HCT116 (cell line): ENCODE measurements at regions not wholly inside any gene's neighbourhood (a gene's known extent, or its start where the extent isn't known, plus 50 kb on each side); places are given as distances from the start of the nearest gene placed in this dataset.

Experiments
- ATAC-seq: fragments of 200-7000 bp; cut with Tn5 transposase; 2 replicates; pipeline ENCODE4 v1.9.1; 2020; ENCODE audit warnings: mild to moderate bottlenecking, moderate library complexity
- BruUV-seq: library from RNA; stranded (reverse); fragments of 400-500 nt; replicated peaks from 2 replicates; lab custom pipeline; 2021; lab: Mats Ljungman, UMichigan
- CTCF ChIA-PET: fragments of 300-600 bp; sonication (Branson Sonifier 250); formaldehyde crosslinking; loops from one replicate; lab custom pipeline; 2021; ENCODE audit warnings: antibody characterized with exemption; lab: Charles Lee
- POLR2A ChIA-PET: fragments of 300-600, 350-600 bp; sonication (Branson Sonifier 250); formaldehyde crosslinking; loops from one replicate; lab custom pipeline; 2021; ENCODE audit warnings: antibody characterized with exemption; lab: Charles Lee
- RAD21 ChIA-PET, 2 experiments: fragments of 300-600 bp; sonication (Branson Sonifier 250); formaldehyde crosslinking; loops; one replicate each; lab custom pipeline; 2023; ENCODE audit warnings: low total read pairs in 2 of 2; ENCODE audit not compliant: uncharacterized antibody in 2 of 2, unreplicated experiment in 2 of 2, low non-redundant PET in 1 of 2; lab: Charles Lee
- DNase-seq: peaks from one replicate; pipeline ENCODE4 v3.0.0-alpha.2; 2010; ENCODE audit warnings: low read depth, low spot score
- H2AFZ ChIP-seq: fragments of 200-600 bp; shearing (Covaris generic), sonication (generic); 2 replicates; pipeline ENCODE4 v1.6.1; 2017; ENCODE audit warnings: low read depth, mixed run types, mixed read lengths, antibody characterized with exemption, low read length; ENCODE audit not compliant: poor library complexity, severe bottlenecking
- H3K27ac ChIP-seq: 2 replicates; pipeline ENCODE4 v1.5.1; 2012; ENCODE audit warnings: low read depth, low read length
- H3K27me3 ChIP-seq: fragments of 200-600 bp; sonication (generic); 2 replicates; pipeline ENCODE4 v1.6.1; 2016; ENCODE audit warnings: mixed run types, low read length, mixed read lengths; ENCODE audit not compliant: insufficient read depth
- H3K36me3 ChIP-seq, 2 experiments: fragments of 200-500 bp in 1 of 2; fragments of 200-600 bp in 1 of 2; sonication (Bioruptor generic) in 1 of 2; sonication (generic) in 1 of 2; 2 replicates each; pipeline versions ENCODE4 v1.5.1 to v1.6.1; 2014 to 2016; ENCODE audit warnings: low read length in 2 of 2, inconsistent platforms in 1 of 2, mixed read lengths in 1 of 2, mixed run types in 1 of 2; ENCODE audit not compliant: insufficient read depth in 2 of 2, control insufficient read depth in 1 of 2
- H3K4me1 ChIP-seq, 2 experiments: fragments of 200-600 bp in 1 of 2; sonication (generic) in 1 of 2; 2 replicates each; pipeline versions ENCODE4 v1.5.1 to v1.6.1; 2012 to 2017; ENCODE audit warnings: low read length in 2 of 2, inconsistent platforms in 1 of 2, mild to moderate bottlenecking in 1 of 2, mixed read lengths in 1 of 2, mixed run types in 1 of 2, moderate library complexity in 1 of 2; ENCODE audit not compliant: insufficient read depth in 2 of 2, control insufficient read depth in 1 of 2
- H3K4me2 ChIP-seq: fragments of 200-600 bp; sonication (generic); 2 replicates; pipeline ENCODE4 v1.6.1; 2017; ENCODE audit warnings: mixed run types, low read length, mixed read lengths
- H3K4me3 ChIP-seq, 2 experiments: fragments of 200-600 bp in 1 of 2; sonication (generic) in 1 of 2; replicated peaks in 1 of 2; 2 replicates each; pipeline ENCODE4 v1.5.1; 2011 to 2016; ENCODE audit warnings: low read length in 2 of 2, control low read depth in 1 of 2, low read depth in 1 of 2, mild to moderate bottlenecking in 1 of 2, mixed read lengths in 1 of 2, mixed run types in 1 of 2
- H3K79me2 ChIP-seq: fragments of 200-600 bp; sonication (generic); 2 replicates; pipeline ENCODE4 v1.6.1; 2017; ENCODE audit warnings: mild to moderate bottlenecking, mixed run types, low read length, moderate library complexity, mixed read lengths; ENCODE audit not compliant: insufficient read depth
- H3K9ac ChIP-seq: fragments of 200-600 bp; sonication (generic); 2 replicates; pipeline ENCODE4 v1.6.1; 2016; ENCODE audit warnings: low read length, mixed read lengths
- H3K9me2 ChIP-seq: fragments of 200-600 bp; sonication (generic), shearing (Covaris generic); 2 replicates; pipeline ENCODE4 v1.6.1; 2017; ENCODE audit warnings: mixed run types, mild to moderate bottlenecking, moderate library complexity; ENCODE audit not compliant: insufficient read depth
- H3K9me3 ChIP-seq, 2 experiments: fragments of 200-500 bp in 1 of 2; fragments of 200-600 bp in 1 of 2; sonication (Bioruptor generic) in 1 of 2; sonication (generic) in 1 of 2; 2 replicates each; pipeline ENCODE4 v1.6.1; 2014 to 2017; ENCODE audit warnings: low read length in 2 of 2, mixed read lengths in 2 of 2, inconsistent platforms in 1 of 2, low read depth in 1 of 2, mild to moderate bottlenecking in 1 of 2, mixed run types in 1 of 2, moderate library complexity in 1 of 2; ENCODE audit not compliant: control insufficient read depth in 1 of 2, insufficient read depth in 1 of 2
- H4K20me1 ChIP-seq: fragments of 200-600 bp; sonication (generic), shearing (Covaris generic); 2 replicates; pipeline ENCODE4 v1.6.1; 2017; ENCODE audit warnings: mixed run types, mild to moderate bottlenecking, moderate library complexity; ENCODE audit not compliant: insufficient read depth
- ATF3 ChIP-seq: IDR thresholded peaks from 2 replicates; pipeline ENCODE4 v1.6.1; 2012
- CBX3 ChIP-seq: IDR thresholded peaks from 2 replicates; pipeline ENCODE4 v1.6.1; 2012; ENCODE audit warnings: low read depth
- CEBPB ChIP-seq: IDR thresholded peaks from 2 replicates; pipeline ENCODE4 v1.6.1; 2012; ENCODE audit warnings: low read depth
- EGR1 ChIP-seq: IDR thresholded peaks from 2 replicates; pipeline ENCODE4 v1.6.1; 2012; ENCODE audit warnings: low read depth
- ELF1 ChIP-seq: IDR thresholded peaks from 2 replicates; pipeline ENCODE4 v1.6.1; 2012; ENCODE audit warnings: low read depth, borderline replicate concordance
- JUND ChIP-seq: IDR thresholded peaks from 2 replicates; pipeline ENCODE4 v1.6.1; 2012
- MAX ChIP-seq: IDR thresholded peaks from 2 replicates; pipeline ENCODE4 v1.6.1; 2012
- POLR2AphosphoS5 ChIP-seq: IDR thresholded peaks from 2 replicates; pipeline ENCODE4 v1.6.1; 2011; ENCODE audit warnings: mild to moderate bottlenecking, low read depth, low read length, moderate library complexity
- REST ChIP-seq: IDR thresholded peaks from 2 replicates; pipeline ENCODE4 v1.6.1; 2012; ENCODE audit warnings: low read depth
- SP1 ChIP-seq: IDR thresholded peaks from 2 replicates; pipeline ENCODE4 v1.6.1; 2012; ENCODE audit warnings: low read depth
- TCF7L2 ChIP-seq: IDR thresholded peaks from 2 replicates; pipeline ENCODE4 v1.7.0; 2011; ENCODE audit warnings: borderline replicate concordance, inconsistent platforms; ENCODE audit not compliant: insufficient read depth, insufficient read length; ENCODE audit errors: extremely low read depth
- ZNF274 ChIP-seq: fragments of 200-500 bp; sonication (Bioruptor generic); IDR thresholded peaks from 2 replicates; pipeline ENCODE4 v1.6.1; 2014; ENCODE audit warnings: mild to moderate bottlenecking, low read depth, low read length, inconsistent platforms
- intact Hi-C: fragments of 100-400 bp; cut with micrococcal nuclease; formaldehyde crosslinking; loops from 2 replicates; pipeline ENCODE4 v1.10.0; 2022

GRCh38 chr12:18828483-18828882 is 90.6 kb downstream of the CAPZA3 start:
- ATAC-seq (no peak), DNase-seq (no peak)
- intact Hi-C loops, result no loop called here
- BruUV-seq, result no TSS peak
- ChIA-PET POLR2A (no interaction called here), CTCF (no interaction called here), RAD21 (no interaction called here)
- Histone ChIP-seq H2AFZ (no peak overlapping the region), H3K4me3 (no peak overlapping the region), H3K9ac (no peak overlapping the region), H3K4me2 (no peak overlapping the region), H3K9me3 (no peaks in the 10 kb centered on the region), H3K9me2 (no peaks in the 10 kb centered on the region), H3K36me3 (no peaks in the 10 kb centered on the region), H3K79me2 (no peaks in the 10 kb centered on the region), H4K20me1 (no peaks in the 10 kb centered on the region), H3K4me1 (no peaks in the 10 kb centered on the region), H3K27ac (no peak overlapping the region), H3K27me3 (no peaks in the 10 kb centered on the region)
- TF ChIP-seq REST, result no peak

- Histone ChIP-seq H3K4me3 (no peak overlapping the region), H3K27me3 (no peaks in the 10 kb centered on the region), H3K79me2 (no peaks in the 10 kb centered on the region), H3K4me1 (no peaks in the 10 kb centered on the region), H3K4me2 (no peak overlapping the region), H4K20me1 (no peaks in the 10 kb centered on the region), H2AFZ (no peak overlapping the region), H3K27ac (no peak overlapping the region), H3K9me2 (no peaks in the 10 kb centered on the region), H3K36me3 (no peaks in the 10 kb centered on the region), H3K9me3 (no peaks in the 10 kb centered on the region), H3K9ac (no peak overlapping the region)
- TF ChIP-seq MAX, result no peak
- no peak for TF ChIP-seq ATF3
- no peak for TF ChIP-seq CBX3
- TF ChIP-seq CEBPB, result no peak
- TF ChIP-seq TCF7L2, result no peak
- no peak for TF ChIP-seq POLR2AphosphoS5
- no peak for TF ChIP-seq ZNF274
- TF ChIP-seq ELF1, result no peak
- TF ChIP-seq REST, result no peak
- no peak for TF ChIP-seq EGR1
- no peak for TF ChIP-seq JUND
- no peak for TF ChIP-seq SP1
- CTCF ChIA-PET, result no interaction called here
- DNase-seq (no peak), ATAC-seq (no peak)
- POLR2A ChIA-PET, result no interaction called here
- RAD21 ChIA-PET, result no interaction called here
- no TSS peak for BruUV-seq
- intact Hi-C loops, result no loop called here
These were observed 91.1 kb downstream of the CAPZA3 start for GRCh38 chr12:18828987-18829386.
